Adrenal gland (tissue), 5 donors: ENCODE measurements at regions not wholly inside any gene's neighbourhood (a gene's known extent, or its start where the extent isn't known, plus 50 kb on each side); places are given as distances from the start of the nearest gene placed in this dataset.

Experiments
- CTCF ChIP-seq, 6 experiments: fragments of 450-650 bp in 4 of 6; fragments of 200-600 bp in 2 of 6; sonication (generic) in 1 of 6; IDR thresholded peaks; 1 replicate in 5 of 6; 2 replicates in 1 of 6; pipeline versions ENCODE4 v1.5.1 to v1.8.0; 2016 to 2021; ENCODE audit warnings: antibody characterized with exemption in 6 of 6, mild to moderate bottlenecking in 2 of 6, moderate library complexity in 1 of 6
- POLR2A ChIP-seq, 2 donors: fragments of 450-650 bp; IDR thresholded peaks; one replicate each; pipeline ENCODE4 v1.6.1; 2017; ENCODE audit warnings: antibody characterized with exemption in 2 of 2, mild to moderate bottlenecking in 2 of 2, moderate library complexity in 1 of 2
- donor health status: DM: no; HTN: no; CAD: no.

GRCh38 chr1:106458866-106459265, 597.6 kb upstream of the PRMT6 start:
- TF ChIP-seq CTCF (IDR thresholded peaks at IDR 0.05), result no peak
- TF ChIP-seq POLR2A (IDR thresholded peaks at IDR 0.05), result no peak
